Heart left ventricle (tissue), 13 donors: ENCODE measurements at regions not wholly inside any gene's neighbourhood (a gene's known extent, or its start where the extent isn't known, plus 50 kb on each side); places are given as distances from the start of the nearest gene placed in this dataset.

Experiments
- POLR2A ChIP-seq, 2 donors: fragments of 450-650 bp; IDR thresholded peaks; one replicate each; pipeline ENCODE4 v1.6.1; 2017; ENCODE audit warnings: antibody characterized with exemption in 2 of 2, mild to moderate bottlenecking in 2 of 2, moderate library complexity in 2 of 2
- TF ChIP-seq, protein P1 (sequence below), 12 donors: fragments of 200-600 bp; sonication (generic) in 4 of 12; IDR thresholded peaks; one replicate each; pipeline versions ENCODE4 v1.5.0 to v1.8.0; 2018 to 2022; ENCODE audit warnings: antibody characterized with exemption in 12 of 12, mild to moderate bottlenecking in 5 of 12
- donor health status: ischemic (EF 13 %, LVEDD 7.1; RV severe dilation, severe dysfunction).
- donor health status: DM: no; HTN: yes; CAD: no.
- donor health status: DM: no; HTN: no; CAD: no.
- donor health status: ischemic (EF 25% LVEDD 6.9; RV normal size, moderate dysfunction).
- donor health status: ischemic (EF 25% LVEDD 5.7; RV mildly dilated, moderate dysfunction).
- donor health status: ischemic (EF 35%, LVEDD 5.7; RV mildly dilated, moderate dysfunction).
- donor health status: nonischemic (EF 11% LVEDD 7.7; RV severe dilation, severe dysfunction).
- donor health status: DM: yes; HTN: yes; CAD: no.
- donor health status: PGD.
- donor health status: ischemic (EF 29% LVEDD 5.4; RV normal size, mild dysfunction).
- donor health status: nonischemic (EF 23%, LVEDD 6.1; RV moderate dilation, normal function).

GRCh38 chr11:123371506-123372297 is 58.4 kb upstream of the GRAMD1B start:
- TF ChIP-seq POLR2A (IDR thresholded peaks at IDR 0.05), result no peak
- TF ChIP-seq, protein P1, sequence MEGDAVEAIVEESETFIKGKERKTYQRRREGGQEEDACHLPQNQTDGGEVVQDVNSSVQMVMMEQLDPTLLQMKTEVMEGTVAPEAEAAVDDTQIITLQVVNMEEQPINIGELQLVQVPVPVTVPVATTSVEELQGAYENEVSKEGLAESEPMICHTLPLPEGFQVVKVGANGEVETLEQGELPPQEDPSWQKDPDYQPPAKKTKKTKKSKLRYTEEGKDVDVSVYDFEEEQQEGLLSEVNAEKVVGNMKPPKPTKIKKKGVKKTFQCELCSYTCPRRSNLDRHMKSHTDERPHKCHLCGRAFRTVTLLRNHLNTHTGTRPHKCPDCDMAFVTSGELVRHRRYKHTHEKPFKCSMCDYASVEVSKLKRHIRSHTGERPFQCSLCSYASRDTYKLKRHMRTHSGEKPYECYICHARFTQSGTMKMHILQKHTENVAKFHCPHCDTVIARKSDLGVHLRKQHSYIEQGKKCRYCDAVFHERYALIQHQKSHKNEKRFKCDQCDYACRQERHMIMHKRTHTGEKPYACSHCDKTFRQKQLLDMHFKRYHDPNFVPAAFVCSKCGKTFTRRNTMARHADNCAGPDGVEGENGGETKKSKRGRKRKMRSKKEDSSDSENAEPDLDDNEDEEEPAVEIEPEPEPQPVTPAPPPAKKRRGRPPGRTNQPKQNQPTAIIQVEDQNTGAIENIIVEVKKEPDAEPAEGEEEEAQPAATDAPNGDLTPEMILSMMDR (IDR thresholded peaks at IDR 0.05), result no peak
